ENCODE measurements at regions not wholly inside any gene's neighbourhood (a gene's known extent, or its start where the extent isn't known, plus 50 kb on each side); places are given as distances from the start of the nearest gene placed in this dataset.

GRCh38 chr1:29398431-29398830 lies 162.1 kb downstream of the PTPRU start:
- no peak overlapping the region for H3K27ac ChIP-seq
- ChIA-PET CTCF (interaction anchor here (0.6 to 0.7 kb wide), 3 partner anchors 12 to 908 kb away, joined by 3 to 5 read pairs (median 3); no protein-coding TSS in a partner anchor), POLR2A (ENCODE audit: low non-redundant PET) (no interaction called here)
- DNase-seq (ENCODE audit: low spot score) = peak; percentile 52
- TF ChIP-seq, protein P1, sequence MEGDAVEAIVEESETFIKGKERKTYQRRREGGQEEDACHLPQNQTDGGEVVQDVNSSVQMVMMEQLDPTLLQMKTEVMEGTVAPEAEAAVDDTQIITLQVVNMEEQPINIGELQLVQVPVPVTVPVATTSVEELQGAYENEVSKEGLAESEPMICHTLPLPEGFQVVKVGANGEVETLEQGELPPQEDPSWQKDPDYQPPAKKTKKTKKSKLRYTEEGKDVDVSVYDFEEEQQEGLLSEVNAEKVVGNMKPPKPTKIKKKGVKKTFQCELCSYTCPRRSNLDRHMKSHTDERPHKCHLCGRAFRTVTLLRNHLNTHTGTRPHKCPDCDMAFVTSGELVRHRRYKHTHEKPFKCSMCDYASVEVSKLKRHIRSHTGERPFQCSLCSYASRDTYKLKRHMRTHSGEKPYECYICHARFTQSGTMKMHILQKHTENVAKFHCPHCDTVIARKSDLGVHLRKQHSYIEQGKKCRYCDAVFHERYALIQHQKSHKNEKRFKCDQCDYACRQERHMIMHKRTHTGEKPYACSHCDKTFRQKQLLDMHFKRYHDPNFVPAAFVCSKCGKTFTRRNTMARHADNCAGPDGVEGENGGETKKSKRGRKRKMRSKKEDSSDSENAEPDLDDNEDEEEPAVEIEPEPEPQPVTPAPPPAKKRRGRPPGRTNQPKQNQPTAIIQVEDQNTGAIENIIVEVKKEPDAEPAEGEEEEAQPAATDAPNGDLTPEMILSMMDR (conservative IDR thresholded peaks at IDR 0.05; ENCODE audit: low read depth) = no peak

GRCh38 chr1:29397981-29398380 lies 161.7 kb downstream of the PTPRU start:
- no peak for DNase-seq (ENCODE audit: low spot score)
- TF ChIP-seq, protein P1 (conservative IDR thresholded peaks at IDR 0.05; ENCODE audit: low read depth) = no peak
- POLR2A ChIA-PET (ENCODE audit: low non-redundant PET) = no interaction called here
- no peak overlapping the region for H3K27ac ChIP-seq
- CTCF ChIA-PET = interaction anchor here (0.6 kb wide), 1 partner anchor 12 kb away, joined by 3 read pairs; no protein-coding TSS in a partner anchor

DNA sequence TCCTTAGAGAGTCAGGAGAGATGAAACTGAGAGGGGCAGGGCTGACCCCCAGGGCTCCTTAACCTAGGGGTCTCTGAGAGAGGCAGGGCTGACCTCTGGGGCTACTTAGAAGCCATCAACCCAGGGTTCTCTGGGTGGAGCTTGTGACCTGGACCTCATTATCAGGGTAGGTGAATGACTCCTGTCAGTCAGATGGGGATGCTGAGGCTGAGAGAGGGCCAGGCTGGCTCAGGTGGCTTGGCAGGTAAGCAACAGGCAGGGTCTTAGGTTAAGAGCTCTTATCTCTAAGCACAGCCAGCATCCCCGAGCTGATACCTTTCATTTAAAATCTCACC lies 160.9 kb downstream of the PTPRU start:
- POLR2A ChIA-PET (ENCODE audit: low non-redundant PET) = no interaction called here
- no peak for DNase-seq (ENCODE audit: low spot score)
- TF ChIP-seq, protein P1 (conservative IDR thresholded peaks at IDR 0.05; ENCODE audit: low read depth) = no peak
- H3K27ac ChIP-seq = no peak overlapping the region
- CTCF ChIA-PET = no interaction called here

DNA sequence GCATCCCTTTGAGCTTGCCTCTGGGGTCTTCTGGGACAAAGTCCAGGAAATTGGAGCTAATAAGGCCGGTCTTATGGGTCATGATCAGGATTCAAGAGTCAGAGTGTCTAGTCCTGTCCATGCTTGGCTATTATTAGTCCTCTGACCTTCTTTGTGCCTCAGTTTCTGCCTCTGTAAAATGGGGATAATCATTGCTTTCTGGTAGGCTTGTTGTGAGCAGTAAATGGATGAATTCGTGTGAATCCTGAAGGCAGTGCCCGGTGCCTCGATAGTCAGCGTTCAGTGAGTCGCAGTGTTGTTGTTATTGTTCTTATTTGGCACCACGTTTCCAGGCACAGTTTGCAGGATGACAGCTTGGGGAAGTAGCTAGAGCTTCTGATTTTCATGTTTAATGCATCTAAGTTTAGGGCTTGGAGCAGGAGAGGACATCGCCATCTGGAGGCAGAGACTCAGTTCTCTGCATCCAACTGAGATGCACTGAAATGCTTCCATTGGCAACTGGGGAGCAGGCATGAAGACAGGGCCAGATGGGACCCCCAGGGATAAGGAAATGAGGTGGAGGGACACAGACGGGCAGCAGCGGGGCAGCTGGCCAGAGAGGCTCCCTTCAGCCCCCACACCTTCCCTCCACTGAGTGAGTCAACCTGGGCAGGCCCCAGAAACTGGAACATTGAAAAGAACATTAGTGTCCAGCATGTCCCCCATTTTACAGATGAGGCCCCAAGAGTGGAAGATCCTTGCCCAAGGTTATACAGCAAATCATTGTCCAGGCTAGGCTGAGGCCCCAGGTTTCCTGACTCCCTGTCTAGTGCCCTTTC lies 160.3 kb downstream of the PTPRU start:
- TF ChIP-seq, protein P1 (conservative IDR thresholded peaks at IDR 0.05; ENCODE audit: low read depth) = no peak
- no peak overlapping the region for H3K27ac ChIP-seq
- CTCF ChIA-PET = interaction anchor here (0.5 to 0.6 kb wide), 2 partner anchors 14 to 289 kb away, joined by 3 to 6 read pairs; no protein-coding TSS in a partner anchor
- POLR2A ChIA-PET (ENCODE audit: low non-redundant PET) = no interaction called here
- no peak for DNase-seq (ENCODE audit: low spot score)

GRCh38 chr1:29395736-29396437 lies 159.6 kb downstream of the PTPRU start:
- no peak for DNase-seq (ENCODE audit: low spot score)
- TF ChIP-seq, protein P1 (conservative IDR thresholded peaks at IDR 0.05; ENCODE audit: low read depth) = no peak
- no peak overlapping the region for H3K27ac ChIP-seq
- POLR2A ChIA-PET (ENCODE audit: low non-redundant PET) = no interaction called here
- CTCF ChIA-PET = interaction anchor here (0.6 kb wide), 1 partner anchor 14 kb away, joined by 6 read pairs; no protein-coding TSS in a partner anchor

DNA sequence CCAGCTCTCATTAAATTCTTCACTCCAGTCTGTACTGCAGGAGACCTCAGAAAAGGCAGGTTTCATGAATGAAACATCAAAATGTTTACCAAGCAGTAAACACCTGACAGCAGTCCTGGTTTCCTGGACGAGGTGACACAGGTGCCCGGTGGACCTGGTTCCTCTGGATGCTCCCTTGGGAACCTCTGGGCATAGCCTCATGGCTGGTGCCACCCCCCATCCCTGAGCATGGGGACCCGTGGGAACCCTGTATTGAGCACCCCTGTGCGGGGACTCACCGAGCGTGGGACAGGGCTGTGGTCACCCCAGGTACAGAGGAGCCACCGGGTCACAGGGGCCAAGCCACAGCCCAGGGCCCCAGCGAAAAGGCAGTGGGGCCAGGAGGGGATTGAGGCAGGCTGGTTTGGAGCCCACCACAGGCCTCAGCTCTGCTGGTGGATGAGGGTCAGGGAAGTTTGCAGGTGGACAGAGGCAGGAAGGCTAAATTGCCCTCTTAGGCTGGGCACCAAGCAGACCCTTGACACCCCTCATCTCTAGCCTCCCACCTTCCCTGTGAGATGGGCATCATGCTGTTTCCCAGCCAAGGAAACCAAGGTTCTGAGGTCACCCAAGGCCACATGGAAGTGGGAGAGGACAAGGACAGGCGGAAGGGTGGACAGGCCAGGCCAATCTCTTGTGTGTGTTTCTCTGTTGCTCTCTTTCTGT lies 158.4 kb downstream of the PTPRU start:
- no peak overlapping the region for H3K27ac ChIP-seq
- CTCF ChIA-PET = no interaction called here
- POLR2A ChIA-PET (ENCODE audit: low non-redundant PET) = no interaction called here
- no peak for DNase-seq (ENCODE audit: low spot score)
- TF ChIP-seq, protein P1 (conservative IDR thresholded peaks at IDR 0.05; ENCODE audit: low read depth) = no peak

Measured in RWPE1 (cell line).